ENCODE measurements at regions not wholly inside any gene's neighbourhood (a gene's known extent, or its start where the extent isn't known, plus 50 kb on each side); places are given as distances from the start of the nearest gene placed in this dataset.

GRCh38 chr20:23157734-23158133 is 71.6 kb upstream of the CD93 start:
- no peaks in the 10 kb centered on the region for H3K9me3 ChIP-seq (ENCODE audit: control insufficient read depth, low read length)
- no peak overlapping the region for H3K23ac ChIP-seq (ENCODE audit: low read length in 2 of 2)
- no peaks in the 10 kb centered on the region for H3K27me3 ChIP-seq (ENCODE audit: control insufficient read depth in 1 of 2, insufficient read depth in 1 of 2, low read length in 2 of 2)
- H4K8ac ChIP-seq (ENCODE audit: low read length): peak overlapping the region; percentile 79
- no peak overlapping the region for H2BK15ac ChIP-seq (ENCODE audit: low read depth, poor library complexity, severe bottlenecking)
- no peak overlapping the region for H3K4me3 ChIP-seq (ENCODE audit: insufficient read depth in 1 of 2, low read depth in 1 of 2, low read length in 2 of 2)
- H3K4ac ChIP-seq (ENCODE audit: low read depth in 1 of 2, low read length in 2 of 2): peak overlapping the region in 1 of 2 experiments; percentile 3
- H3K18ac ChIP-seq (ENCODE audit: low read depth in 1 of 2, low read length in 2 of 2): peak overlapping the region; percentile 18 to 26
- H2BK120ac ChIP-seq (ENCODE audit: low read depth, low read length): no peak overlapping the region
- peak overlapping the region in 1 of 2 experiments; percentile 51 for H2BK12ac ChIP-seq (ENCODE audit: low read length in 2 of 2)
- DNase-seq: peak; percentile 62
- no peak overlapping the region for H2BK5ac ChIP-seq (ENCODE audit: low read depth, low read length, poor library complexity, severe bottlenecking)
- H3K4me1 ChIP-seq (ENCODE audit: control insufficient read depth, insufficient read depth, low read depth, low read length): peaks cover 25% of the 10 kb centered on the region
- H2AFZ ChIP-seq (ENCODE audit: low read depth, low read length): no peak overlapping the region
- H3K4me2 ChIP-seq (ENCODE audit: low read length, poor library complexity, severe bottlenecking): no peak overlapping the region
- H3K27ac ChIP-seq (ENCODE audit: low read length, poor library complexity, severe bottlenecking): no peak overlapping the region
- H3K79me1 ChIP-seq (replicated peaks; ENCODE audit: low read length, poor library complexity, severe bottlenecking): no peaks in the 10 kb centered on the region
- no peak overlapping the region for H2AK5ac ChIP-seq (ENCODE audit: low read length, severe bottlenecking)
- 83% methylated on average over 15 of the region's 15 CpGs for WGBS
- no peak overlapping the region for H3K9ac ChIP-seq (ENCODE audit: low read length)
- no peak overlapping the region for H3K14ac ChIP-seq (ENCODE audit: low read length in 2 of 2)
- H4K91ac ChIP-seq (ENCODE audit: low read length): no peak overlapping the region
- H3K36me3 ChIP-seq (ENCODE audit: control insufficient read depth in 1 of 2, insufficient read depth in 2 of 2, low read depth in 1 of 2, low read length in 2 of 2): no peaks in the 10 kb centered on the region

- Histone ChIP-seq H2BK120ac (ENCODE audit: low read depth, low read length) (no peak overlapping the region), H3K9ac (ENCODE audit: low read length) (peak overlapping the region; percentile 50), H3K36me3 (ENCODE audit: control insufficient read depth in 1 of 2, insufficient read depth in 2 of 2, low read depth in 1 of 2, low read length in 2 of 2) (no peaks in the 10 kb centered on the region), H3K79me1 (replicated peaks; ENCODE audit: low read length, poor library complexity, severe bottlenecking) (no peaks in the 10 kb centered on the region), H3K23ac (ENCODE audit: low read length in 2 of 2) (no peak overlapping the region), H3K4me2 (ENCODE audit: low read length, poor library complexity, severe bottlenecking) (no peak overlapping the region), H3K4me1 (ENCODE audit: control insufficient read depth, insufficient read depth, low read depth, low read length) (peaks cover 25% of the 10 kb centered on the region), H2BK12ac (ENCODE audit: low read length in 2 of 2) (peak overlapping the region; percentile 14 to 96), H3K27ac (ENCODE audit: low read length, poor library complexity, severe bottlenecking) (no peak overlapping the region), H3K4me3 (ENCODE audit: insufficient read depth in 1 of 2, low read depth in 1 of 2, low read length in 2 of 2) (no peak overlapping the region), H4K91ac (ENCODE audit: low read length) (peak overlapping the region; percentile 48), H4K8ac (ENCODE audit: low read length) (peak overlapping the region; percentile 45), H2BK15ac (ENCODE audit: low read depth, poor library complexity, severe bottlenecking) (no peak overlapping the region), H2AFZ (ENCODE audit: low read depth, low read length) (no peak overlapping the region), H3K9me3 (ENCODE audit: control insufficient read depth, low read length) (no peaks in the 10 kb centered on the region), H2AK5ac (ENCODE audit: low read length, severe bottlenecking) (no peak overlapping the region), H3K4ac (ENCODE audit: low read depth in 1 of 2, low read length in 2 of 2) (peak overlapping the region; percentile 77 to 79), H3K27me3 (ENCODE audit: control insufficient read depth in 1 of 2, insufficient read depth in 1 of 2, low read length in 2 of 2) (no peaks in the 10 kb centered on the region), H3K18ac (ENCODE audit: low read depth in 1 of 2, low read length in 2 of 2) (peak overlapping the region; percentile 64 to 82), H2BK5ac (ENCODE audit: low read depth, low read length, poor library complexity, severe bottlenecking) (no peak overlapping the region), H3K14ac (ENCODE audit: low read length in 2 of 2) (peak overlapping the region in 1 of 2 experiments; percentile 49)
- WGBS: 92% methylated on average over 5 of the region's 5 CpGs
- no peak for DNase-seq
These were observed 70.8 kb upstream of the CD93 start for GRCh38 chr20:23156842-23157423.

GRCh38 chr20:23156170-23156841 is 70.2 kb upstream of the CD93 start:
- Histone ChIP-seq H2BK12ac (ENCODE audit: low read length in 2 of 2) (peak overlapping the region; percentile 14 to 96), H3K9me3 (ENCODE audit: control insufficient read depth, low read length) (no peaks in the 10 kb centered on the region), H4K8ac (ENCODE audit: low read length) (peak overlapping the region; percentile 45), H2BK120ac (ENCODE audit: low read depth, low read length) (no peak overlapping the region), H2AK5ac (ENCODE audit: low read length, severe bottlenecking) (no peak overlapping the region), H3K4me3 (ENCODE audit: insufficient read depth in 1 of 2, low read depth in 1 of 2, low read length in 2 of 2) (no peak overlapping the region), H3K14ac (ENCODE audit: low read length in 2 of 2) (peak overlapping the region in 1 of 2 experiments; percentile 49), H3K4me2 (ENCODE audit: low read length, poor library complexity, severe bottlenecking) (no peak overlapping the region), H3K79me1 (replicated peaks; ENCODE audit: low read length, poor library complexity, severe bottlenecking) (no peaks in the 10 kb centered on the region), H2BK15ac (ENCODE audit: low read depth, poor library complexity, severe bottlenecking) (no peak overlapping the region), H2BK5ac (ENCODE audit: low read depth, low read length, poor library complexity, severe bottlenecking) (no peak overlapping the region), H3K18ac (ENCODE audit: low read depth in 1 of 2, low read length in 2 of 2) (peak overlapping the region; percentile 64 to 82), H3K4me1 (ENCODE audit: control insufficient read depth, insufficient read depth, low read depth, low read length) (peaks cover 22% of the 10 kb centered on the region), H3K27me3 (ENCODE audit: control insufficient read depth in 1 of 2, insufficient read depth in 1 of 2, low read length in 2 of 2) (no peaks in the 10 kb centered on the region), H3K36me3 (ENCODE audit: control insufficient read depth in 1 of 2, insufficient read depth in 2 of 2, low read depth in 1 of 2, low read length in 2 of 2) (no peaks in the 10 kb centered on the region), H4K91ac (ENCODE audit: low read length) (peak overlapping the region; percentile 48), H3K27ac (ENCODE audit: low read length, poor library complexity, severe bottlenecking) (no peak overlapping the region), H2AFZ (ENCODE audit: low read depth, low read length) (no peak overlapping the region), H3K23ac (ENCODE audit: low read length in 2 of 2) (no peak overlapping the region), H3K4ac (ENCODE audit: low read depth in 1 of 2, low read length in 2 of 2) (peak overlapping the region; percentile 77 to 79), H3K9ac (ENCODE audit: low read length) (peak overlapping the region; percentile 58)
- 56% methylated on average over 11 of the region's 11 CpGs for WGBS
- DNase-seq: peak; percentile 89

GRCh38 chr20:23155141-23155590 is 69.0 kb upstream of the CD93 start:
- Histone ChIP-seq H3K4me3 (ENCODE audit: insufficient read depth in 1 of 2, low read depth in 1 of 2, low read length in 2 of 2) (no peak overlapping the region), H2BK12ac (ENCODE audit: low read length in 2 of 2) (no peak overlapping the region), H2BK120ac (ENCODE audit: low read depth, low read length) (peak overlapping the region; percentile 24), H4K8ac (ENCODE audit: low read length) (peak overlapping the region; percentile 64), H3K27ac (ENCODE audit: low read length, poor library complexity, severe bottlenecking) (no peak overlapping the region), H3K23ac (ENCODE audit: low read length in 2 of 2) (no peak overlapping the region), H3K18ac (ENCODE audit: low read depth in 1 of 2, low read length in 2 of 2) (peak overlapping the region in 1 of 2 experiments; percentile 41), H3K4ac (ENCODE audit: low read depth in 1 of 2, low read length in 2 of 2) (peak overlapping the region in 1 of 2 experiments; percentile 7), H3K14ac (ENCODE audit: low read length in 2 of 2) (no peak overlapping the region), H2BK5ac (ENCODE audit: low read depth, low read length, poor library complexity, severe bottlenecking) (no peak overlapping the region), H3K9ac (ENCODE audit: low read length) (no peak overlapping the region), H2AFZ (ENCODE audit: low read depth, low read length) (no peak overlapping the region), H4K91ac (ENCODE audit: low read length) (no peak overlapping the region), H2AK5ac (ENCODE audit: low read length, severe bottlenecking) (no peak overlapping the region), H3K4me1 (ENCODE audit: control insufficient read depth, insufficient read depth, low read depth, low read length) (peaks cover 22% of the 10 kb centered on the region), H3K79me1 (replicated peaks; ENCODE audit: low read length, poor library complexity, severe bottlenecking) (no peaks in the 10 kb centered on the region), H3K27me3 (ENCODE audit: control insufficient read depth in 1 of 2, insufficient read depth in 1 of 2, low read length in 2 of 2) (no peaks in the 10 kb centered on the region), H3K36me3 (ENCODE audit: control insufficient read depth in 1 of 2, insufficient read depth in 2 of 2, low read depth in 1 of 2, low read length in 2 of 2) (no peaks in the 10 kb centered on the region), H3K9me3 (ENCODE audit: control insufficient read depth, low read length) (no peaks in the 10 kb centered on the region), H2BK15ac (ENCODE audit: low read depth, poor library complexity, severe bottlenecking) (no peak overlapping the region), H3K4me2 (ENCODE audit: low read length, poor library complexity, severe bottlenecking) (no peak overlapping the region)
- 78% methylated on average over 7 of the region's 7 CpGs for WGBS
- no peak for DNase-seq
